Keratinocyte (primary cell): ENCODE measurements at regions not wholly inside any gene's neighbourhood (a gene's known extent, or its start where the extent isn't known, plus 50 kb on each side); places are given as distances from the start of the nearest gene placed in this dataset.

Experiments
- DNase-seq: peaks from one replicate; pipeline ENCODE4 v3.0.0-alpha.2; 2011; ENCODE audit warnings: low read depth, missing footprints, low spot score
- FAIRE-seq: peaks from 2 replicates; lab custom pipeline; 2011; peaks lifted over from hg19 to GRCh38; lab: Jason Lieb, UNC
- H2AFZ ChIP-seq: 2 replicates; pipeline ENCODE4 v1.6.0; 2012; ENCODE audit warnings: low read length, control low read depth, inconsistent platforms; ENCODE audit not compliant: control insufficient read depth
- H3K27ac ChIP-seq: 2 replicates; pipeline ENCODE4 v1.5.1; 2011; ENCODE audit warnings: low read length; ENCODE audit not compliant: control insufficient read depth, insufficient read depth
- H3K27me3 ChIP-seq: 3 replicates; pipeline ENCODE4 v1.6.0; 2011; ENCODE audit warnings: low read length; ENCODE audit not compliant: control insufficient read depth, insufficient read depth; ENCODE audit errors: extremely low read depth
- H3K36me3 ChIP-seq, 2 experiments: 2 replicates in 1 of 2; 3 replicates in 1 of 2; pipeline ENCODE4 v1.5.1; 2011; ENCODE audit warnings: low read length in 2 of 2, mild to moderate bottlenecking in 1 of 2; ENCODE audit not compliant: control insufficient read depth in 2 of 2, insufficient read depth in 2 of 2; ENCODE audit errors: extremely low read depth in 1 of 2
- H3K4me1 ChIP-seq: 3 replicates; pipeline ENCODE4 v1.5.1; 2011; ENCODE audit warnings: low read length; ENCODE audit not compliant: control insufficient read depth, insufficient read depth; ENCODE audit errors: extremely low read depth
- H3K4me2 ChIP-seq: 3 replicates; pipeline ENCODE4 v1.6.0; 2011; ENCODE audit warnings: low read depth, low read length; ENCODE audit not compliant: control insufficient read depth, insufficient read depth; ENCODE audit errors: extremely low read depth
- H3K4me3 ChIP-seq, 3 experiments: fragments of 200-600 bp in 1 of 3; sonication (generic) in 1 of 3; 2 replicates in 2 of 3; 3 replicates in 1 of 3; pipeline ENCODE4 v1.5.1; 2011 to 2016; ENCODE audit warnings: low read length in 3 of 3, mild to moderate bottlenecking in 3 of 3, control low read depth in 2 of 3, inconsistent platforms in 1 of 3, low read depth in 1 of 3, mixed read lengths in 1 of 3, mixed run types in 1 of 3, moderate library complexity in 1 of 3; ENCODE audit not compliant: control insufficient read depth in 2 of 3, insufficient read depth in 2 of 3; ENCODE audit errors: extremely low read depth in 1 of 3
- H3K79me2 ChIP-seq: 2 replicates; pipeline ENCODE4 v1.6.0; 2012; ENCODE audit warnings: low read length; ENCODE audit not compliant: control insufficient read depth, insufficient read depth
- H3K9ac ChIP-seq: 3 replicates; pipeline ENCODE4 v1.6.0; 2011; ENCODE audit warnings: low read length; ENCODE audit not compliant: control insufficient read depth, insufficient read depth; ENCODE audit errors: extremely low read depth
- H3K9me1 ChIP-seq: 3 replicates; pipeline ENCODE4 v1.6.0; 2011; ENCODE audit warnings: low read length; ENCODE audit not compliant: control insufficient read depth, insufficient read depth; ENCODE audit errors: extremely low read depth
- H3K9me3 ChIP-seq: 2 replicates; pipeline ENCODE4 v1.5.1; 2012; ENCODE audit warnings: low read depth, low read length; ENCODE audit not compliant: control insufficient read depth
- H4K20me1 ChIP-seq: 3 replicates; pipeline ENCODE4 v1.6.0; 2011; ENCODE audit warnings: low read length; ENCODE audit not compliant: control insufficient read depth, insufficient read depth; ENCODE audit errors: extremely low read depth
- EZH2 ChIP-seq: IDR thresholded peaks from one replicate; pipeline ENCODE4 v1.6.1; 2012; ENCODE audit warnings: inconsistent platforms, mild to moderate bottlenecking, low read length, moderate library complexity
- dilution Hi-C: fragments of 300-500 bp; cut with MboI; formaldehyde crosslinking; loops from one replicate; pipeline ENCODE4 v1.7.0; 2020; ENCODE audit warnings: low sequenced_read_pairs; ENCODE audit not compliant: extremely low pct_ligation_motif_present
- TF ChIP-seq, protein P1 (sequence below), 3 experiments: IDR thresholded peaks in 1 of 3; conservative IDR thresholded peaks in 1 of 3; optimal IDR thresholded peaks in 1 of 3; 2 replicates in 2 of 3; 3 replicates in 1 of 3; pipeline versions ENCODE3 to v1.5.1; 2011; ENCODE audit warnings: low read length in 3 of 3, mild to moderate bottlenecking in 3 of 3, moderate library complexity in 2 of 3, control low read depth in 1 of 3, inconsistent platforms in 1 of 3; ENCODE audit not compliant: insufficient read depth in 2 of 3; ENCODE audit errors: extremely low read depth in 1 of 3

DNA sequence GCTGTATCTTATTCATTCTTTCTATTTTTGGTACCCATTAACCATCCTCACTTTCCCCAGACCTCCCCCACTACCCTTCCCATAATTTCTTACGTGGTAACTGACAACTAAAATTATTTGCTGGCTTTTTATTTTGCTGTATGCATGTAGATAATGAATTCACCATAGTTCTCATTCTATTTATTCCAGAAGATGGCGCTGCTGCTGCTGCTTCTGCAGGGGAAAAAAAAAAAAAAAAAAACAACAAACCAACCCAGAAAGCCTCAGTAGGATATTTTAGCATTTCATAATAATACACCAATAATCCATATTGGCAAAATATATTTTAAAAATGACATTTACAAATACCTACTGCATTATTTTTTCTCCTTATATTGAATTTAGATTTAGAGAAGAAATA, 416.6 kb upstream of the MAGEB18 start:
- Histone ChIP-seq H3K9ac (no peak overlapping the region), H3K4me3 (no peak overlapping the region), H3K9me3 (no peaks in the 10 kb centered on the region), H3K27ac (no peak overlapping the region), H4K20me1 (no peaks in the 10 kb centered on the region), H3K27me3 (no peaks in the 10 kb centered on the region), H3K4me1 (no peaks in the 10 kb centered on the region), H3K79me2 (no peaks in the 10 kb centered on the region), H3K4me2 (no peak overlapping the region), H2AFZ (no peak overlapping the region), H3K9me1 (no peaks in the 10 kb centered on the region), H3K36me3 (no peaks in the 10 kb centered on the region)
- TF ChIP-seq EZH2: no peak
- TF ChIP-seq, protein P1, sequence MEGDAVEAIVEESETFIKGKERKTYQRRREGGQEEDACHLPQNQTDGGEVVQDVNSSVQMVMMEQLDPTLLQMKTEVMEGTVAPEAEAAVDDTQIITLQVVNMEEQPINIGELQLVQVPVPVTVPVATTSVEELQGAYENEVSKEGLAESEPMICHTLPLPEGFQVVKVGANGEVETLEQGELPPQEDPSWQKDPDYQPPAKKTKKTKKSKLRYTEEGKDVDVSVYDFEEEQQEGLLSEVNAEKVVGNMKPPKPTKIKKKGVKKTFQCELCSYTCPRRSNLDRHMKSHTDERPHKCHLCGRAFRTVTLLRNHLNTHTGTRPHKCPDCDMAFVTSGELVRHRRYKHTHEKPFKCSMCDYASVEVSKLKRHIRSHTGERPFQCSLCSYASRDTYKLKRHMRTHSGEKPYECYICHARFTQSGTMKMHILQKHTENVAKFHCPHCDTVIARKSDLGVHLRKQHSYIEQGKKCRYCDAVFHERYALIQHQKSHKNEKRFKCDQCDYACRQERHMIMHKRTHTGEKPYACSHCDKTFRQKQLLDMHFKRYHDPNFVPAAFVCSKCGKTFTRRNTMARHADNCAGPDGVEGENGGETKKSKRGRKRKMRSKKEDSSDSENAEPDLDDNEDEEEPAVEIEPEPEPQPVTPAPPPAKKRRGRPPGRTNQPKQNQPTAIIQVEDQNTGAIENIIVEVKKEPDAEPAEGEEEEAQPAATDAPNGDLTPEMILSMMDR (optimal IDR thresholded peaks at IDR 0.05 in 1 of 3, IDR thresholded peaks at IDR 0.05 in 1 of 3, conservative IDR thresholded peaks at IDR 0.05 in 1 of 3; ENCODE audit: extremely low read depth in 1 of 3, insufficient read depth in 2 of 3, low read length in 3 of 3): peak in 1 of 3 experiments; percentile 39
- FAIRE-seq: no peak
- dilution Hi-C loops: no loop called here
- DNase-seq: no peak

DNA sequence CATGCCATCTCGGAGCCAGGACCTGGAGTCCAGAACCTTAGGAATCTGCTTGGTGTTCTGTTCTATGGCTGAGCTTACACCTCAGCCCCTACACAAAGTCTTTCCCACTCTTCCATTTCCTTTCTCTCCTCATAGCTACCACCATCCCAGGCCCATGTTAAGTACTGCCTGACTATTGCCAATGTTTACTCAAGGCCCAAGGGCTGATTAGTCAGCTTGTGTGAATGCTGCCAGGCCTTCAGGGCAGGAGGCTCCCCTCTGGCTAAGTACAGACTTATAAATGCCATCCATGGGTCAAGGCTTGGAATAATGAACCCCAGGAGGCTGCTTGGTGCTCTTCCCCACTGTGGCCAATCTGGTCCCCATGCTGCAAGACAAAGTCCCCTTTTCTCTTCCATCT, 411.6 kb upstream of the MAGEB18 start:
- H3K9me3 ChIP-seq: peaks cover 2% of the 10 kb centered on the region
- H3K4me2 ChIP-seq: no peak overlapping the region
- H2AFZ ChIP-seq: no peak overlapping the region
- no peak overlapping the region for H3K4me3 ChIP-seq
- no peak overlapping the region for H3K9ac ChIP-seq
- dilution Hi-C loops: no loop called here
- H3K27me3 ChIP-seq: no peaks in the 10 kb centered on the region
- TF ChIP-seq, protein P1 (optimal IDR thresholded peaks at IDR 0.05 in 1 of 3, IDR thresholded peaks at IDR 0.05 in 1 of 3, conservative IDR thresholded peaks at IDR 0.05 in 1 of 3; ENCODE audit: extremely low read depth in 1 of 3, insufficient read depth in 2 of 3, low read length in 3 of 3): no peak
- TF ChIP-seq EZH2: no peak
- DNase-seq: no peak
- H3K9me1 ChIP-seq: no peaks in the 10 kb centered on the region
- H3K79me2 ChIP-seq: no peaks in the 10 kb centered on the region
- no peaks in the 10 kb centered on the region for H4K20me1 ChIP-seq
- FAIRE-seq: no peak
- H3K4me1 ChIP-seq: no peaks in the 10 kb centered on the region
- H3K36me3 ChIP-seq: no peaks in the 10 kb centered on the region
- H3K27ac ChIP-seq: no peak overlapping the region
